GM13976 (cell line): ENCODE measurements at regions not wholly inside any gene's neighbourhood (a gene's known extent, or its start where the extent isn't known, plus 50 kb on each side); places are given as distances from the start of the nearest gene placed in this dataset.

Experiments
- DNase-seq: peaks from one replicate; pipeline ENCODE4 v3.0.0; 2012; ENCODE audit warnings: low spot score
- CTCF ChIP-seq: IDR thresholded peaks from 2 replicates; pipeline ENCODE4 v1.5.1; 2012; ENCODE audit warnings: borderline replicate concordance, mild to moderate bottlenecking; ENCODE audit not compliant: insufficient read depth; ENCODE audit errors: extremely low read depth, missing control alignments, control extremely low read depth
- in situ Hi-C: fragments of 300-500 bp; cut with MboI; formaldehyde crosslinking; loops from one replicate; pipeline ENCODE4 v1.12.0; 2022; ENCODE audit warnings: low sequenced_read_pairs, mixed read lengths, inconsistent platforms; ENCODE audit not compliant: unreplicated experiment

DNA sequence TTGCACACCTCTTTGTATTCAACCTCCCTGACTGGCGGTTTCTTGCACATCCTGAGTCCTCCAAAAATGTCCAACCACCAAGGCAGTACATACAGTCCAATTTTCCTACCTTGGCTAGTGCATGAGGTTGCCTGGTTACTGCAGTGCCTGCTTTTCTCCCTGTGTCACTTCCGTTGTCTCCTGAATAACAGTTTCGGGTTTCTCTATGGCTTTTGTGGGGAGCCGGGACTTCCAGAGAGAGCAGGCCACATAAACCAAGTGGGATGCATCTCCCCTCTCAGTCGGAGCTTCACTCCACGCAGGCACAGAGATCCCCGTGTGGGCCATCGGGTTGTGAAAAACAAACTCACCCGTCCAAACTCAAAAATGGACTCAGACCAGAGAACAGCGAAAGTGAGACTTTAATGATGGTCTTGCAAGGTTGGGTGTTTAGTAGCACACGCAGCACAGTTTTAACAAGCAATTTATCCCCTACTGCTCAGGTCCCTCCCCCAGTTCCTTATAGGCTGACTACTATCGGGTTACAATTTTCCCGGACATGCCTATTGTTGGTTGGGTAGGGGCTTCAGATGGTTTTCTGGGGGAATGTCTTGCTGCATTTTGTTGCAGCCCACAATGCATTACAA is 173.1 kb downstream of the POU4F1 start:
- DNase-seq: no peak
- no peak for TF ChIP-seq CTCF
- in situ Hi-C loops: no loop called here

DNA sequence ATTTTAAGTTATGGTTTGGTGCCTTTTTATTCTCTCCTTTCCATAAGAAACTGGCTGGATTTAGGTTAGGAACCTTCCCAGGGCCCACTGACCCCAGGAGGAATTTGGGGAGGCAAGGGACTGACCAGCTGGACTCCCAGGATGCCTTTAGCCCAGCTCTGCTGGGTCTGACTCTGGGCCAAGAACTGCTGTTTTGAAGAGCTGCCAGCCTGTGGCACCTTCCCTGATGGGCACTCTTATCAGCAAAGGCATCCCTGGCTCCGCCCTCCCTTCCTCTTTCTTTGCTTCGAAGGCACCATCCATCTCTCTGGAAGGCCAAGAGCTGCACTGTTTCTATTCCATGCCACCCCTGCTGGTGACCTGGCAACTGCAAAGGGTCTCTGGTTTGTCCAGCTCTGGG is 174.7 kb downstream of the POU4F1 start:
- TF ChIP-seq CTCF: no peak
- in situ Hi-C loops: no loop called here

GRCh38 chr13:78426183-78426582 is 177.2 kb downstream of the POU4F1 start:
- DNase-seq: no peak
- in situ Hi-C loops: no loop called here
- TF ChIP-seq CTCF: no peak

More for the DNA sequence above, 174.7 kb downstream of the POU4F1 start:
- DNase-seq: no peak

DNA sequence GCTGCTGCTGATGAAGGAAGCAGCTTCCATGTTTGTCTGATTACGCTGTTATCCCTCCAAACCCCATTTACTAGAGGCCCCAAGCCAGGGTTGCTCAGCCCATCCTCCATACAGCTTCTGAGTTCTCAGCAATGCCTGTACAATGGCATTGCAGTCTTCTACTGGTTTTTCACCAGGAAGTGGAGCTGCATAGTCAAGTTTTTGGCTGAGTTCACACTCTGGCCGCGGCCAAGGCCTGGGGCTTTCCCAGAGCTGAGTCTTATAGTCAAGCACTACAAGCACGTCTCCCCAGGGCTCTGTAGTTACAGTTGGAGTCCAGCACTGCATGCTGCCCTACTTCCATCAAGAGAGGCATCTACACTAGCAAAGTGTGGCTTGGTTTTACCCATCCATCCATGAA is 182.5 kb downstream of the POU4F1 start:
- peak; percentile 15 for DNase-seq
- in situ Hi-C loops: no loop called here
- no peak for TF ChIP-seq CTCF

- TF ChIP-seq CTCF: no peak
- in situ Hi-C loops: no loop called here
- DNase-seq: no peak
These were observed 189.3 kb downstream of the POU4F1 start for GRCh38 chr13:78413887-78414553.

- in situ Hi-C loops: no loop called here
- TF ChIP-seq CTCF: no peak
- no peak for DNase-seq
These were observed 192.5 kb downstream of the POU4F1 start for GRCh38 chr13:78410847-78411246.
